SK-N-MC (cell line): ENCODE measurements at regions not wholly inside any gene's neighbourhood (a gene's known extent, or its start where the extent isn't known, plus 50 kb on each side); places are given as distances from the start of the nearest gene placed in this dataset.

Source experiments
- EZH2 ChIP-seq: fragments of 200-600 bp; sonication (generic); IDR thresholded peaks from one replicate; pipeline ENCODE4 v1.6.1; 2017; ENCODE audit warnings: antibody characterized with exemption
- FOXP2 ChIP-seq: optimal IDR thresholded peaks from 2 replicates; pipeline ENCODE3; 2011; ENCODE audit warnings: mild to moderate bottlenecking, moderate library complexity; ENCODE audit not compliant: insufficient read depth; ENCODE audit errors: extremely low read length, control extremely low read depth
- POLR2AphosphoS5 ChIP-seq: IDR thresholded peaks from 2 replicates; pipeline ENCODE4 v1.6.1; 2012; ENCODE audit warnings: mild to moderate bottlenecking, low read depth, low read length, borderline replicate concordance

- TF ChIP-seq POLR2AphosphoS5 (no peak), EZH2 (no peak), FOXP2 (no peak)
Observed at GRCh38 chr10:2356670-2357069, 619.3 kb upstream of the ADARB2 start.
